ENCODE measurements at regions not wholly inside any gene's neighbourhood (a gene's known extent, or its start where the extent isn't known, plus 50 kb on each side); places are given as distances from the start of the nearest gene placed in this dataset.

DNA sequence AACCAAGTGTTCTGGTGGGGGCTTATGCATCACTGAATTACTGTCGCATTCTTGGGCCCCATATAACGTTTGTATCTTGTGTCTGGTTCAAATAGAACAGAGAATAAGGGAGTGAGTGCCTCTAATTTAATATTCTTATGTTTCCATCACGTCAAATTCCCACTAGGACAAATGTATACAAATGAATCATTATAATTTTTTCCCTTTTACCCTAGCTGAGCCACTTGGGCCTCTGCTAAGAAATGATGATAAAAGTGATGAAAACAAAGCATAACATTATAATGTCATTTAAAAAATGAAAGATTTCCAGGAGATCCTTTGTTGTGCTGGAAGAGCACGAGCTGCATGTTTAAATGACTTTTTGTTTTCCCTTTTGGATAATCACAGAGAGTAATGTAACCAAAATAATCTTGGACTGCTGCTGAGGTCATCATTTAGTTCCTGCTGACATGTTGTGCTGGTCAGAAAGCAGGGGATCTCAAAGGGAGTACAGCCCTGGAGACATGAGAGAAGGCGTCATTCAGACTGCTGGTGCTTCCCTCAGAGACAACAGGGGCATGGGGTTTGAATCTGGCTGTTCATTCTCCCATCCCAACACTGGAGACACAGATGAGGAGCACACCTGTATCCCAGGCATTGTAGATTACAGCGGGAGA is 105.1 kb upstream of the SCOC start:
- WGBS, 5 donors = 76 to 88% (median 82%) methylated on average over 6 of the region's 6 CpGs

DNA sequence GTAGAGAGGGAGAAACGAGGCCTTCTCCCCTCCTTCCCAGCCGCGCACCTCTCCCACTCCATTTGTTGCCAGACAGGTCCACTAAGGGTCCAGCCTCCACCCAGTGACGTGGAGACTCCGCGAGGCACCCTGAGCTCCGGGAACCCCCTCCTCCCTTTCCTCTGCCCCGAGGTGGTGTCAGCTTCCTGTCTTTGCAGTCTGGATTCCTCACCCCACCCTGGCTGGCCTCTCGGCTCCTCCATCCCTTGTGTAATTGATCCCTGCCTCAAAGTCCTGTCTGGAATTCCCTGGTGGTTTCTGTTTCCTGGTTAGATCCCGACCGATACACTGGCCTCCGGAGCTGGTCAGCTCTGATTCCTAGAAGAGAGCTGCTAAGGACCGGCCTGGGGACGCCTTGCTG is 105.9 kb upstream of the SCOC start:
- WGBS, 5 donors = 69 to 85% (median 72%) methylated on average over 14 of the region's 14 CpGs
- peaks cover 0 to 5% (median 0%) of the 10 kb centered on the region in 7 donors for H3K27me3 ChIP-seq (replicated peaks in 1 of 7)
- no peaks in the 10 kb centered on the region for H3K36me3 ChIP-seq
- TF ChIP-seq POLR2A (IDR thresholded peaks at IDR 0.05) (no peak), POLR2AphosphoS5 (IDR thresholded peaks at IDR 0.05) (no peak)
- TF ChIP-seq, protein P1, sequence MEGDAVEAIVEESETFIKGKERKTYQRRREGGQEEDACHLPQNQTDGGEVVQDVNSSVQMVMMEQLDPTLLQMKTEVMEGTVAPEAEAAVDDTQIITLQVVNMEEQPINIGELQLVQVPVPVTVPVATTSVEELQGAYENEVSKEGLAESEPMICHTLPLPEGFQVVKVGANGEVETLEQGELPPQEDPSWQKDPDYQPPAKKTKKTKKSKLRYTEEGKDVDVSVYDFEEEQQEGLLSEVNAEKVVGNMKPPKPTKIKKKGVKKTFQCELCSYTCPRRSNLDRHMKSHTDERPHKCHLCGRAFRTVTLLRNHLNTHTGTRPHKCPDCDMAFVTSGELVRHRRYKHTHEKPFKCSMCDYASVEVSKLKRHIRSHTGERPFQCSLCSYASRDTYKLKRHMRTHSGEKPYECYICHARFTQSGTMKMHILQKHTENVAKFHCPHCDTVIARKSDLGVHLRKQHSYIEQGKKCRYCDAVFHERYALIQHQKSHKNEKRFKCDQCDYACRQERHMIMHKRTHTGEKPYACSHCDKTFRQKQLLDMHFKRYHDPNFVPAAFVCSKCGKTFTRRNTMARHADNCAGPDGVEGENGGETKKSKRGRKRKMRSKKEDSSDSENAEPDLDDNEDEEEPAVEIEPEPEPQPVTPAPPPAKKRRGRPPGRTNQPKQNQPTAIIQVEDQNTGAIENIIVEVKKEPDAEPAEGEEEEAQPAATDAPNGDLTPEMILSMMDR (IDR thresholded peaks at IDR 0.05 in 8 of 11, conservative IDR thresholded peaks at IDR 0.05 in 3 of 11) = no peak
- DNase-seq = no peak
- no peak overlapping the region for H3K27ac ChIP-seq
- no peaks in the 10 kb centered on the region for H3K9me3 ChIP-seq
- intact Hi-C loops (cut with DNase I; ENCODE audit: low total_unique reads) = no loop called here
- H3K4me3 ChIP-seq = no peak overlapping the region
- no peaks in the 10 kb centered on the region for H3K4me1 ChIP-seq

More for the DNA sequence above, 105.1 kb upstream of the SCOC start:
- no peak for DNase-seq
- TF ChIP-seq POLR2A (IDR thresholded peaks at IDR 0.05) = no peak
- TF ChIP-seq, protein P1 (IDR thresholded peaks at IDR 0.05 in 8 of 11, conservative IDR thresholded peaks at IDR 0.05 in 3 of 11) = no peak
- TF ChIP-seq POLR2AphosphoS5 (IDR thresholded peaks at IDR 0.05) = no peak
- H3K9me3 ChIP-seq = no peaks in the 10 kb centered on the region
- H3K4me1 ChIP-seq = no peaks in the 10 kb centered on the region
- peaks cover 0 to 5% (median 0%) of the 10 kb centered on the region in 7 donors for H3K27me3 ChIP-seq (replicated peaks in 1 of 7)
- no peak overlapping the region for H3K4me3 ChIP-seq
- intact Hi-C loops (cut with DNase I; ENCODE audit: low total_unique reads) = no loop called here
- H3K27ac ChIP-seq = no peak overlapping the region
- H3K36me3 ChIP-seq = no peaks in the 10 kb centered on the region

DNA sequence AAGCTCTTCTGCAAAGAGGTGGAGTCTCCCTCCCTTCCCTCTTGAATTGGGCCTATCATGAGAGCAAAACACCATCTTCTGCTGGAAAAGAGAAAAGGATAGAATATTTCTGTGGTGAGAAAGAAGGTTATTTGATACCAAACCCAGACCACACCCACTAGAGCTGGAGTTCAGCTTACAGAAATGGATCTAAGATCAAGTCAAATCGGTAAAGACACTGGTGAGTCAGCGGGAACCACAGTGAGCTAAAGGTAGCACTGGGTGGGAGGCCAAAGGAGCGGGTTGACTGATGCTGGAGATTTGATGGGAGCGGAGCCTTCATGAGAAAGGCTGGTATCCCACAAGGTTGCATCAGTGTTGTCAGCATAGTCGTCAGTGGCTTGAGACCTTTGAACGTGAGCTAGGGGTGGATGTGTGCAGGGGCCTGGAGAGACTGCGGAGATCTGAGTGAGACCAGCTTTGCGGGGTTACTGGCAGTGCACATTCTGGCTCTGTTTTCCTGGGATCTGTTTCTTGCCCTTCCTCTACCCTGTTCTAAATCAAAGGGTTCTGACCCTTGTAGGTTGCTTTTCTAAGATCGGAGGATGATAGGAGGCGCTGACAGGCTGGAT is 106.4 kb upstream of the SCOC start:
- intact Hi-C loops (cut with DNase I; ENCODE audit: low total_unique reads) = no loop called here
- no peaks in the 10 kb centered on the region for H3K9me3 ChIP-seq
- H3K4me3 ChIP-seq = no peak overlapping the region
- H3K27ac ChIP-seq = no peak overlapping the region
- TF ChIP-seq, protein P1 (IDR thresholded peaks at IDR 0.05 in 8 of 11, conservative IDR thresholded peaks at IDR 0.05 in 3 of 11) = no peak
- TF ChIP-seq POLR2A (IDR thresholded peaks at IDR 0.05) (no peak), POLR2AphosphoS5 (IDR thresholded peaks at IDR 0.05) (no peak)
- no peak for DNase-seq
- H3K27me3 ChIP-seq (replicated peaks in 1 of 7) = peaks cover 0 to 5% (median 0%) of the 10 kb centered on the region in 7 donors
- H3K36me3 ChIP-seq = no peaks in the 10 kb centered on the region
- no peaks in the 10 kb centered on the region for H3K4me1 ChIP-seq
- WGBS, 5 donors = 84 to 91% (median 89%) methylated on average over 10 of the region's 10 CpGs

DNA sequence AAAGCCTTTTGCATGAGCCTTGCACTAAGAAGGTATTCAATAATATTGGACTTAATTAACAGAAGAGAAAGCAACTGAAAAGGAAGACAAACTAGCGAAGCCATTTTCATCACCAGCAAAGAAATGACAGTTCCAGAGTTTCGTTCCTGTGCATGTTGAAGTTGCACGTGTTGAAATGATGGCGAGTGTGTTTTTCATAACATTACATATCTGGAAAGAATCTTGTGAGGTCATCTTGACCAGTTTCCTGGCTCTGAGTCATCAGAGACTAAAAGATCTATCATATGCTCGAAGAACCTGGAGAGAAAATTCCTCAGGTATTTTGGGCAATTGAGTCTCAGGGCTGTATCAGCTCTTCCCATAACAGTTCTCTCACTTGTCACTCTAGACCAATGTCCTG is 106.2 kb upstream of the MAML3 start:
- 71 to 92% (median 76%) methylated on average over 5 of the region's 5 CpGs for WGBS, 5 donors
- DNase-seq = no peak
- Histone ChIP-seq H3K27me3 (replicated peaks in 1 of 7) (no peaks in the 10 kb centered on the region), H3K36me3 (no peaks in the 10 kb centered on the region), H3K9me3 (no peaks in the 10 kb centered on the region), H3K4me1 (peaks cover 0 to 4% (median 0%) of the 10 kb centered on the region in 6 donors), H3K4me3 (no peak overlapping the region), H3K27ac (no peak overlapping the region)
- intact Hi-C loops (cut with DNase I; ENCODE audit: low total_unique reads) = no loop called here
- TF ChIP-seq, protein P1 (IDR thresholded peaks at IDR 0.05 in 8 of 11, conservative IDR thresholded peaks at IDR 0.05 in 3 of 11) = no peak
- TF ChIP-seq POLR2A (IDR thresholded peaks at IDR 0.05) = no peak
- no peak for TF ChIP-seq POLR2AphosphoS5 (IDR thresholded peaks at IDR 0.05)
